Skeletal muscle tissue (tissue), 3 donors: ENCODE measurements at regions not wholly inside any gene's neighbourhood (a gene's known extent, or its start where the extent isn't known, plus 50 kb on each side); places are given as distances from the start of the nearest gene placed in this dataset.

Experiments used
- H3K27ac ChIP-seq: one replicate; pipeline ENCODE4 v1.7.0; 2013; ENCODE audit warnings: mild to moderate bottlenecking, low read depth, low read length, inconsistent platforms
- H3K27me3 ChIP-seq, 3 donors: one replicate each; pipeline ENCODE4 v1.7.0; 2013; ENCODE audit warnings: low read length in 3 of 3; ENCODE audit not compliant: control insufficient read depth in 3 of 3, insufficient read depth in 3 of 3
- H3K36me3 ChIP-seq, 3 donors: one replicate each; pipeline ENCODE4 v1.7.0; 2013; ENCODE audit warnings: low read length in 3 of 3; ENCODE audit not compliant: control insufficient read depth in 3 of 3, insufficient read depth in 3 of 3
- H3K4me1 ChIP-seq, 3 donors: one replicate each; pipeline ENCODE4 v1.7.0; 2013; ENCODE audit warnings: low read length in 3 of 3, mild to moderate bottlenecking in 3 of 3; ENCODE audit not compliant: control insufficient read depth in 3 of 3, insufficient read depth in 3 of 3
- H3K4me3 ChIP-seq, 3 donors: one replicate each; pipeline ENCODE4 v1.7.0; 2013; ENCODE audit warnings: low read length in 3 of 3
- H3K9ac ChIP-seq, 3 donors: one replicate each; pipeline ENCODE4 v1.7.0; 2013; ENCODE audit warnings: low read length in 3 of 3, mild to moderate bottlenecking in 3 of 3, moderate library complexity in 2 of 3, low read depth in 1 of 3
- H3K9me3 ChIP-seq, 3 donors: one replicate each; pipeline ENCODE4 v1.7.0; 2013; ENCODE audit warnings: low read length in 3 of 3; ENCODE audit not compliant: control insufficient read depth in 3 of 3
- donor health status: Osteomylitis.

DNA sequence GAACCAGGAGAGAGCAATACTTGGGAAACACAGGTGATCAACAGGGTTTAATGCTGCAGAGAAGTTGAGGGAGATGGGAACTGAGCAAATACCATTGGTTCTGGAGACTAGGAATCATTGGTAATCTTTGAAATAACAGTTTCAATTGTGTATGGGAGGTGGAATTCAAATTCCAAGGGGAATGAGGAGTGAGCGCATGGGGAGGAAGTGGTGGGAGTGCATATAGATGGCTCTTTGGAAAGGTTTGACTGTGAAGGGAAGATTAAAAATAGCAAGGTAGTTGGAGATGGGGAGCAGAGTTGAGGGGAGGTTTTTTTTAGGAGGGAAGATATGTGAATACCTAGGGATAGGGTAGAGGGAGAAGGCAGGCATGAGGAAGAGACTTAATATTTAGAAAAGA is 51.1 kb upstream of the ROPN1 start:
- H3K4me3 ChIP-seq: no peak overlapping the region
- no peaks in the 10 kb centered on the region for H3K9me3 ChIP-seq
- H3K4me1 ChIP-seq: peaks cover 0 to 4% (median 0%) of the 10 kb centered on the region in 3 donors
- H3K9ac ChIP-seq: no peak overlapping the region
- H3K36me3 ChIP-seq: no peaks in the 10 kb centered on the region
- no peaks in the 10 kb centered on the region for H3K27me3 ChIP-seq
- no peak overlapping the region for H3K27ac ChIP-seq

GRCh38 chr3:124044956-124045355 is 53.0 kb upstream of the ROPN1 start:
- Histone ChIP-seq H3K9me3 (no peaks in the 10 kb centered on the region), H3K36me3 (no peaks in the 10 kb centered on the region), H3K4me1 (peaks cover 0 to 4% (median 0%) of the 10 kb centered on the region in 3 donors), H3K27ac (no peak overlapping the region), H3K4me3 (no peak overlapping the region), H3K9ac (no peak overlapping the region), H3K27me3 (no peaks in the 10 kb centered on the region)

DNA sequence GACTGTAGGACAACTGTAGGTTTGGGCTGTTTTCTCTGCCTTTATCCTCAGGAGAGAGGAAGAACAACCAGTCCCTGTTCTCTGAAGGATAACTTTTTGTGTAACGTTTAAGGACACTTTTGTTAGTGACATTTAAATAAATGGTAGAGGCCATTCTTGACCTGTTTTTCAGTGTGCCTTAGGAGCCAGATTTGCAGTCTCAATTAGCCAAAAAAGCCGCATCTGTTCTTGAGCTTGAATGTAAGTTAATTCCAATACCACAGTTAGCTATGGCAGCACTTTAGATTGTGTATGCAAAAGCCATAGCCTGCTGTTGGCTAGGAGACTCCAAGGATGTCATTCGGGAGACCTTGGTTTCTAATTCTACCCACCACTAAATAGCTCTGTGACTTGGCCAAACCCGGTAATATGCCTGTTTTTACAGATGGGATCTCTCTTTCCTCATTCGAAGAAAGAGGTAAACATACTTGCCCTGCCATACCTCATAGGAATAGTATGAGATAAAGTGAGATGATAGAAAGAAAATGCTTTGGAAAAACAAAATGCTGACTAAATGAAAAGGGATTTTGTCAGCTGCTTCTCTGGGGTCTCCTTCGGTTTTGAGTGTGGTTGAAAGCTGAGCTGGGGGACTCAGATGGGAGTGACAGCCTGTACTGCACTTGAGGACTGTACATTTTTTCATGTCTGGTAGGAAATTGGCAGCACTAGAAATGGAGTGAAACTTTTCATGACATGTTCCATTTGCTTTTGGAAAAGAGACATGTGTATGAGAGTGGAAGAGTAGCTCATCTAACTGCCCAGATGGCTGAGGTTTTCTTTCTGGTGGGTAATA is 57.3 kb upstream of the ROPN1 start:
- no peaks in the 10 kb centered on the region for H3K4me1 ChIP-seq
- no peak overlapping the region for H3K9ac ChIP-seq
- H3K36me3 ChIP-seq: no peaks in the 10 kb centered on the region
- no peaks in the 10 kb centered on the region for H3K27me3 ChIP-seq
- no peaks in the 10 kb centered on the region for H3K9me3 ChIP-seq
- H3K27ac ChIP-seq: no peak overlapping the region
- H3K4me3 ChIP-seq: no peak overlapping the region

GRCh38 chr3:124051636-124052035 is 59.7 kb upstream of the ROPN1 start:
- H3K4me3 ChIP-seq: no peak overlapping the region
- no peaks in the 10 kb centered on the region for H3K27me3 ChIP-seq
- H3K9me3 ChIP-seq: no peaks in the 10 kb centered on the region
- H3K9ac ChIP-seq: no peak overlapping the region
- no peak overlapping the region for H3K27ac ChIP-seq
- H3K4me1 ChIP-seq: no peaks in the 10 kb centered on the region
- H3K36me3 ChIP-seq: no peaks in the 10 kb centered on the region

DNA sequence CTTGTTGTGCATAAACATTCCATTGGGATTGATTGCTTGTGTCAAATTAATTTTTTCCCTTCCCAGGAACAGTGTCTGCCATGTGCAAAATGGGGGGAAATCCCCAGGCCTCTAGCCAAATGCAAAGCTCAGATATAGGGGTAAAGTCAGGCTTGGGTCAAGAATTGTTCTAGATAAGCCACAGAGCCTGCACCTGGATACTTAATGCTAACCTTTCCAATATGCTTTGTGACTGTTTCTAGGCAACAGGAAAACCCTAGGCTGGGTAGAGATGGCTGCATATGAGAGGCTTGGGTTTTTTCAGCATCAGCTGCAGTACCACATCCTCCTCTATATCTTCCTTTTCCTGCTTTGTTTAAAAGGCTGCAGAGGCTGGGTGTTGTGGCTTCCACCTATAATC is 61.9 kb upstream of the ROPN1 start:
- no peaks in the 10 kb centered on the region for H3K36me3 ChIP-seq
- no peaks in the 10 kb centered on the region for H3K27me3 ChIP-seq
- H3K4me3 ChIP-seq: no peak overlapping the region
- peaks cover 0 to 6% (median 0%) of the 10 kb centered on the region in 3 donors for H3K4me1 ChIP-seq
- H3K27ac ChIP-seq: no peak overlapping the region
- H3K9ac ChIP-seq: no peak overlapping the region
- no peaks in the 10 kb centered on the region for H3K9me3 ChIP-seq

DNA sequence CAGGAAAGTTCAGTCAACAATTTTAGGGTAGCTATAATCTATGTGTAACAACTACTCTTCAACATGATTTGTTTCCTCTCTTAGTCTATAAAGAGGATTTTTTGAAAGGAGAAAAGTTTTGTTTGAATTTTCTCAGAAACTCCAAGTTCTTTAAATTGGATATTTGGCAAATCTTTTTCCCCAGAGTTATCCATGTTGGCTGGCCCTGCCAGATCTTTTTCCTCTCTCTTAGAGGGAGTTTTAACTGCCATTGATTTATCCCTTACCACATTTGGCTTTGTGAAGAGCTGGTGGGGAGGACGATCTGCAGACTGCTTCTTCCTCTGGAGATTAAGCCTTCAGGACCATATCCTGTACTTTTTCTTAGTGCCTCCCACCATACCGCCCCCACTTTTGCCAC is 64.9 kb upstream of the ROPN1 start:
- H3K27me3 ChIP-seq: no peaks in the 10 kb centered on the region
- peaks cover 0 to 6% (median 4%) of the 10 kb centered on the region in 3 donors for H3K4me1 ChIP-seq
- no peak overlapping the region for H3K4me3 ChIP-seq
- no peaks in the 10 kb centered on the region for H3K9me3 ChIP-seq
- no peaks in the 10 kb centered on the region for H3K36me3 ChIP-seq
- no peak overlapping the region for H3K27ac ChIP-seq
- H3K9ac ChIP-seq: no peak overlapping the region

GRCh38 chr3:124057420-124057819 is 65.5 kb upstream of the ROPN1 start:
- H3K36me3 ChIP-seq: no peaks in the 10 kb centered on the region
- H3K4me3 ChIP-seq: no peak overlapping the region
- peaks cover 0 to 8% (median 6%) of the 10 kb centered on the region in 3 donors for H3K4me1 ChIP-seq
- no peaks in the 10 kb centered on the region for H3K27me3 ChIP-seq
- no peaks in the 10 kb centered on the region for H3K9me3 ChIP-seq
- no peak overlapping the region for H3K27ac ChIP-seq
- no peak overlapping the region for H3K9ac ChIP-seq

GRCh38 chr3:124059580-124059979 is 67.7 kb upstream of the ROPN1 start:
- H3K27ac ChIP-seq: no peak overlapping the region
- H3K36me3 ChIP-seq: no peaks in the 10 kb centered on the region
- no peak overlapping the region for H3K4me3 ChIP-seq
- no peak overlapping the region for H3K9ac ChIP-seq
- H3K9me3 ChIP-seq: no peaks in the 10 kb centered on the region
- H3K4me1 ChIP-seq: peaks cover 0 to 17% (median 16%) of the 10 kb centered on the region in 3 donors
- H3K27me3 ChIP-seq: no peaks in the 10 kb centered on the region

DNA sequence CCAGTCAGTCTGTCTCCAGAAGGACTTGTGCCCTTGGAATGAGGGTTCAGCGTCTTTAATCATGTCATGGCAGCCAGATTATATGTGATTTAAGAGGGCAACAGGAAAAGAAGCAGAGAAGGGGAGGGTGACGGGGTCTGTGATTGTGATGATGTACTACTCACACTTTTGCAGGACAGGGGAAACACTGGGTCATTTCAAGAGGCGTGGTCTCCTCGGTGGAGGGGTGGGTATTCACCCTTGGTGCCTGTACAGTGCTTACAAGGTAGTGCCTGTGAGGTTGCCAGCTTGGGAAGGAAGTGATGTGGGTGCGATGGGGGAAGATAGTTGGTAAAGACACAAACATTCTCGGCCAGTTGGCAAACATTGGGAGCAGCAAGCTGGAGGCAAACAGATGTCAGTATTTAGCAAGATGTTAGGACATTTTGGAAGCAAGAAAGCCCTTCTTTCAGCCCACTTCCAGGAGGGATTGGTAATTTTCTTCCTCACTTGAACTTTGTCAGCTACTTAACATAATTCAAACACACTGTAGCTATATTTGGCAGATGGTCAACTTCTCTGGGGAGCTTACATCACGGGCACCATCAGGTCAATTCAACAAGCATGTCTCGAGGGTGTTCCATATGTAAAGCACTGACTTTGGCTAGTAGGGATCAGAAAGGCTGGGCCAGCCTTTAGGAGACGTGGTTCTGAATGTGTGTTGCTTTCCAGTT is 71.4 kb upstream of the ROPN1 start:
- peaks cover 0 to 17% (median 11%) of the 10 kb centered on the region in 3 donors for H3K4me1 ChIP-seq
- no peak overlapping the region for H3K27ac ChIP-seq

DNA sequence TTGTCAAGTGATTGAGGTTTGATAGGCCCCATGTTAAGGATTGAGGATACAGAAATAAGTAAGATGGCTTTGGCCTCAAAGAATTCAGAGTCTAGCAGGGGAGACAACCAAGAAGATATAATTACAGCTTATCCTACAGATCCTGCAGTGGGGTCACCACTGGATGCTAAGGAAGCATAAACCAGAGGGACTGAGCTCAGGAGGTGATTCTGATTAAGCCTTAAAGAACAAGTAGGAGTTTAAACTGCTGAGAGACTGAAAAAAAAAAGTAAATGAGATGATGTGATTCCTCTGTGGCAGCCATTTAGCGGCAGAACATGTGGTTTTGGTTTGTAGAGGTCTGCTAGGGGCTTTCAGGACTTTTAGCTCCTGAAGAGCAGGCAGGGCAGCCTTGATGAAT is 72.1 kb upstream of the ROPN1 start:
- Histone ChIP-seq H3K27ac (no peak overlapping the region), H3K4me1 (peaks cover 0 to 17% (median 11%) of the 10 kb centered on the region in 3 donors), H3K36me3 (no peaks in the 10 kb centered on the region), H3K4me3 (no peak overlapping the region), H3K27me3 (no peaks in the 10 kb centered on the region), H3K9ac (no peak overlapping the region), H3K9me3 (no peaks in the 10 kb centered on the region)

More for the DNA sequence above, 71.4 kb upstream of the ROPN1 start:
- Histone ChIP-seq H3K27me3 (no peaks in the 10 kb centered on the region), H3K36me3 (no peaks in the 10 kb centered on the region), H3K9ac (no peak overlapping the region), H3K9me3 (no peaks in the 10 kb centered on the region), H3K4me3 (no peak overlapping the region)
